HL-60 (cell line): ENCODE measurements at regions not wholly inside any gene's neighbourhood (a gene's known extent, or its start where the extent isn't known, plus 50 kb on each side); places are given as distances from the start of the nearest gene placed in this dataset.

Experiments
- DNase-seq, 2 experiments: peaks; one replicate each; pipeline ENCODE4 v3.0.0-alpha.2; 2010 to 2020; ENCODE audit warnings: low read depth in 1 of 2, low spot score in 1 of 2
- H3K27ac ChIP-seq: fragments of 250-450 bp; sonication (Bioruptor Pico); replicated peaks from 2 replicates; pipeline ENCODE4 v1.5.1; 2020; ENCODE audit warnings: mild to moderate bottlenecking, moderate library complexity
- H3K27me3 ChIP-seq: fragments of 250-450 bp; sonication (Bioruptor Pico); 2 replicates; pipeline ENCODE4 v1.5.1; 2021; ENCODE audit warnings: mild to moderate bottlenecking, moderate library complexity; ENCODE audit not compliant: insufficient read depth, poor library complexity, severe bottlenecking
- H3K4me3 ChIP-seq: replicated peaks from 2 replicates; pipeline ENCODE4 v1.5.1; 2011; ENCODE audit warnings: mild to moderate bottlenecking, control low read depth, low read length; ENCODE audit not compliant: insufficient read depth
- GABPA ChIP-seq: IDR thresholded peaks from 2 replicates; pipeline ENCODE4 v1.6.1; 2012; ENCODE audit warnings: low read depth
- POLR2AphosphoS5 ChIP-seq: IDR thresholded peaks from 2 replicates; pipeline ENCODE4 v1.6.1; 2012; ENCODE audit warnings: low read depth
- SPI1 ChIP-seq: IDR thresholded peaks from 2 replicates; pipeline ENCODE4 v1.6.1; 2012; ENCODE audit warnings: low read depth, mild to moderate bottlenecking, borderline replicate concordance
- TF ChIP-seq, protein P1 (sequence below): IDR thresholded peaks from one replicate; pipeline ENCODE4 v1.5.1; 2011; ENCODE audit warnings: low read length, control low read depth, inconsistent platforms; ENCODE audit not compliant: insufficient read depth
- TF ChIP-seq, protein P2 (sequence below): IDR thresholded peaks from 2 replicates; pipeline ENCODE4 v1.6.1; 2012; ENCODE audit warnings: low read depth; ENCODE audit not compliant: insufficient replicate concordance

DNA sequence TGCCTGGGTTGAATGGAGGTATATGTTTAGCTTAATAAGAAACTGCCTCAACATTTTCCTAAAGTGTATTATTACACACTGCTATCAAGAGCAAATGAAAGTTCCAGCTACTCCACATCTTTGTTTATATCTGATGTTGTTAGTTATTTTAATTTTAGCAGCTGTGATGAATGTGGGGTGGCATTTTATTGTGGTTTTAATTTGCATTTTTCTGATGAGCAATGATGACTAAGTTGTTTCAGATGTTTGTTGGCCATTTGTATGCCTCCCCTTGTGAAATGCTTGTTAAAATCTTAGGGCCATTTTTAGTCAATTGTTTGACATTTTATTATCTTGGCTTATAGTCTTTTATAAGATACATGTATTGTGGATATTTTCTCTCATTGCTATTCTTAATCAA is 260.4 kb upstream of the SLCO3A1 start:
- TF ChIP-seq, protein P1, sequence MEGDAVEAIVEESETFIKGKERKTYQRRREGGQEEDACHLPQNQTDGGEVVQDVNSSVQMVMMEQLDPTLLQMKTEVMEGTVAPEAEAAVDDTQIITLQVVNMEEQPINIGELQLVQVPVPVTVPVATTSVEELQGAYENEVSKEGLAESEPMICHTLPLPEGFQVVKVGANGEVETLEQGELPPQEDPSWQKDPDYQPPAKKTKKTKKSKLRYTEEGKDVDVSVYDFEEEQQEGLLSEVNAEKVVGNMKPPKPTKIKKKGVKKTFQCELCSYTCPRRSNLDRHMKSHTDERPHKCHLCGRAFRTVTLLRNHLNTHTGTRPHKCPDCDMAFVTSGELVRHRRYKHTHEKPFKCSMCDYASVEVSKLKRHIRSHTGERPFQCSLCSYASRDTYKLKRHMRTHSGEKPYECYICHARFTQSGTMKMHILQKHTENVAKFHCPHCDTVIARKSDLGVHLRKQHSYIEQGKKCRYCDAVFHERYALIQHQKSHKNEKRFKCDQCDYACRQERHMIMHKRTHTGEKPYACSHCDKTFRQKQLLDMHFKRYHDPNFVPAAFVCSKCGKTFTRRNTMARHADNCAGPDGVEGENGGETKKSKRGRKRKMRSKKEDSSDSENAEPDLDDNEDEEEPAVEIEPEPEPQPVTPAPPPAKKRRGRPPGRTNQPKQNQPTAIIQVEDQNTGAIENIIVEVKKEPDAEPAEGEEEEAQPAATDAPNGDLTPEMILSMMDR, result no peak
- no peak for TF ChIP-seq SPI1
- TF ChIP-seq POLR2AphosphoS5, result no peak
- no peak for TF ChIP-seq GABPA
- TF ChIP-seq, protein P2, sequence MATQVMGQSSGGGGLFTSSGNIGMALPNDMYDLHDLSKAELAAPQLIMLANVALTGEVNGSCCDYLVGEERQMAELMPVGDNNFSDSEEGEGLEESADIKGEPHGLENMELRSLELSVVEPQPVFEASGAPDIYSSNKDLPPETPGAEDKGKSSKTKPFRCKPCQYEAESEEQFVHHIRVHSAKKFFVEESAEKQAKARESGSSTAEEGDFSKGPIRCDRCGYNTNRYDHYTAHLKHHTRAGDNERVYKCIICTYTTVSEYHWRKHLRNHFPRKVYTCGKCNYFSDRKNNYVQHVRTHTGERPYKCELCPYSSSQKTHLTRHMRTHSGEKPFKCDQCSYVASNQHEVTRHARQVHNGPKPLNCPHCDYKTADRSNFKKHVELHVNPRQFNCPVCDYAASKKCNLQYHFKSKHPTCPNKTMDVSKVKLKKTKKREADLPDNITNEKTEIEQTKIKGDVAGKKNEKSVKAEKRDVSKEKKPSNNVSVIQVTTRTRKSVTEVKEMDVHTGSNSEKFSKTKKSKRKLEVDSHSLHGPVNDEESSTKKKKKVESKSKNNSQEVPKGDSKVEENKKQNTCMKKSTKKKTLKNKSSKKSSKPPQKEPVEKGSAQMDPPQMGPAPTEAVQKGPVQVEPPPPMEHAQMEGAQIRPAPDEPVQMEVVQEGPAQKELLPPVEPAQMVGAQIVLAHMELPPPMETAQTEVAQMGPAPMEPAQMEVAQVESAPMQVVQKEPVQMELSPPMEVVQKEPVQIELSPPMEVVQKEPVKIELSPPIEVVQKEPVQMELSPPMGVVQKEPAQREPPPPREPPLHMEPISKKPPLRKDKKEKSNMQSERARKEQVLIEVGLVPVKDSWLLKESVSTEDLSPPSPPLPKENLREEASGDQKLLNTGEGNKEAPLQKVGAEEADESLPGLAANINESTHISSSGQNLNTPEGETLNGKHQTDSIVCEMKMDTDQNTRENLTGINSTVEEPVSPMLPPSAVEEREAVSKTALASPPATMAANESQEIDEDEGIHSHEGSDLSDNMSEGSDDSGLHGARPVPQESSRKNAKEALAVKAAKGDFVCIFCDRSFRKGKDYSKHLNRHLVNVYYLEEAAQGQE, result no peak
- Histone ChIP-seq H3K27ac (no peak overlapping the region), H3K4me3 (no peak overlapping the region), H3K27me3 (no peaks in the 10 kb centered on the region)
- DNase-seq, result no peak

DNA sequence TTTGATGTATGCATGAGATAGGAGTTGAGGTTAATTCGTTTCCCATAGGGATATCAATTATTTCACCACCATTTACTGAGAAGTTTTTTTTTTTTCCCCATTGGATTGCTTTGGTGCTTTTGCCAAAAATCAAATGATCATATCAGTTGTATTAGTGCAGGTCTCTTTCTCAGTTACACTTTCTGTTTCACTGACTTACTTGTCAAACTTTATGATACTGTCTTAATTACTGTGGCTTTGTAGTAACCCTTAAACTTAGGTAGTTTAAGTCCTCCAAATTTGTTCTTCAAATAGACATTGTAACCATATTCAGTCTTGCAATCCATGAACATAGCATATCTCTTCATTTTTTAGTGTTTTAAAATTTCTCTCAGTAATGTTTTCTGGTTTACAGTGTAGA is 259.9 kb upstream of the SLCO3A1 start:
- H3K27me3 ChIP-seq, result no peaks in the 10 kb centered on the region

GRCh38 chr15:91599261-91599660 is 254.2 kb upstream of the SLCO3A1 start:
- Histone ChIP-seq H3K27ac (no peak overlapping the region), H3K27me3 (peaks cover 3% of the 10 kb centered on the region), H3K4me3 (no peak overlapping the region)
- TF ChIP-seq POLR2AphosphoS5, result no peak
- no peak for TF ChIP-seq GABPA
- TF ChIP-seq, protein P2, result no peak
- no peak for TF ChIP-seq SPI1
- TF ChIP-seq, protein P1, result no peak
- DNase-seq, result no peak

More for the DNA sequence above, 259.9 kb upstream of the SLCO3A1 start:
- no peak for TF ChIP-seq GABPA
- TF ChIP-seq, protein P2, result no peak
- TF ChIP-seq SPI1, result no peak
- TF ChIP-seq POLR2AphosphoS5, result no peak
- TF ChIP-seq, protein P1, result no peak
- no peak overlapping the region for H3K4me3 ChIP-seq
- H3K27ac ChIP-seq, result no peak overlapping the region
- DNase-seq, result no peak
